T-cell (primary cell): ENCODE measurements at regions not wholly inside any gene's neighbourhood (a gene's known extent, or its start where the extent isn't known, plus 50 kb on each side); places are given as distances from the start of the nearest gene placed in this dataset.
A peak's percentile ranks its signal among the peaks of the same experiment; 100 is the strongest.

Experiments
- ATAC-seq, 4 experiments: fragments of 200-7000 bp in 3 of 4; fragments of 150-1000 bp in 1 of 4; cut with Tn5 transposase; replicated peaks in 1 of 4; 1 replicate in 3 of 4; 2 replicates in 1 of 4; pipeline ENCODE4 v1.10.0; 2021; ENCODE audit warnings: moderate library complexity in 3 of 4, mild to moderate bottlenecking in 2 of 4, moderate number of reproducible peaks in 1 of 4
- CTCF ChIA-PET, 2 donors: fragments of 300-600 bp; sonication (Branson Sonifier 250); formaldehyde crosslinking; loops; one replicate each; lab custom pipeline; 2022; ENCODE audit warnings: antibody characterized with exemption in 2 of 2; lab: Charles Lee
- POLR2A ChIA-PET, 2 donors: fragments of 300-600 bp; sonication (Branson Sonifier 250); formaldehyde crosslinking; loops; one replicate each; lab custom pipeline; 2022; ENCODE audit warnings: antibody characterized with exemption in 2 of 2; lab: Charles Lee
- DNase-seq, 35 experiments: peaks; one replicate each; pipeline versions ENCODE4 v3.0.0 to v3.0.0-alpha.2; 2013 to 2023
- H3K27ac ChIP-seq: one replicate; pipeline ENCODE4 v1.5.1; 2013; ENCODE audit warnings: low read length
- H3K27me3 ChIP-seq, 2 experiments: replicated peaks in 1 of 2; 1 replicate in 1 of 2; 2 replicates in 1 of 2; pipeline versions ENCODE4 v1.6.1 to v1.7.0; 2013; ENCODE audit warnings: low read length in 1 of 2, mixed read lengths in 1 of 2; ENCODE audit not compliant: control insufficient read depth in 2 of 2, insufficient read depth in 2 of 2; ENCODE audit errors: extremely low read depth in 1 of 2
- H3K36me3 ChIP-seq, 2 donors: 1 replicate in 1 of 2; 2 replicates in 1 of 2; pipeline versions ENCODE4 v1.6.1 to v1.7.0; 2013; ENCODE audit warnings: low read length in 1 of 2; ENCODE audit not compliant: control insufficient read depth in 2 of 2, insufficient read depth in 1 of 2; ENCODE audit errors: extremely low read depth in 1 of 2
- H3K4me1 ChIP-seq, 2 experiments: 1 replicate in 1 of 2; 2 replicates in 1 of 2; pipeline versions ENCODE4 v1.6.1 to v1.7.0; 2013; ENCODE audit warnings: low read length in 2 of 2, mixed read lengths in 1 of 2; ENCODE audit not compliant: insufficient read depth in 2 of 2, control insufficient read depth in 1 of 2; ENCODE audit errors: extremely low read depth in 1 of 2
- H3K4me3 ChIP-seq, 2 donors: 1 replicate in 1 of 2; 2 replicates in 1 of 2; pipeline versions ENCODE4 v1.5.1 to v1.7.0; 2013; ENCODE audit warnings: mild to moderate bottlenecking in 2 of 2, low read length in 1 of 2, moderate library complexity in 1 of 2; ENCODE audit not compliant: control insufficient read depth in 1 of 2; ENCODE audit errors: extremely low read depth in 1 of 2
- H3K9me3 ChIP-seq: 2 replicates; pipeline ENCODE4 v1.7.0; 2013
- H3K27ac Mint-ChIP-seq, 2 donors: one replicate each; pipeline ENCODE4 v1.8.0; 2020 to 2021; ENCODE audit warnings: mild to moderate bottlenecking in 2 of 2, mixed read lengths in 2 of 2
- H3K27me3 Mint-ChIP-seq, 2 donors: one replicate each; pipeline ENCODE4 v1.8.0; 2021 to 2022; ENCODE audit warnings: mixed read lengths in 2 of 2
- H3K36me3 Mint-ChIP-seq: one replicate; pipeline ENCODE4 v1.8.0; 2021; ENCODE audit warnings: mixed read lengths
- H3K4me1 Mint-ChIP-seq, 3 donors: one replicate each; pipeline ENCODE4 v1.8.0; 2020 to 2022; ENCODE audit warnings: mixed read lengths in 3 of 3, mild to moderate bottlenecking in 1 of 3
- H3K4me3 Mint-ChIP-seq, 3 donors: one replicate each; pipeline ENCODE4 v1.8.0; 2020 to 2022; ENCODE audit warnings: mild to moderate bottlenecking in 3 of 3, mixed read lengths in 3 of 3, moderate library complexity in 3 of 3
- H3K9me3 Mint-ChIP-seq, 3 donors: one replicate each; pipeline ENCODE4 v1.8.0; 2020 to 2022; ENCODE audit warnings: mixed read lengths in 3 of 3
- WGBS: methylation state at CpG from one replicate; pipeline ENCODE4 v1.1.5; 2013; ENCODE audit warnings: missing lambda C conversion rate; ENCODE audit not compliant: insufficient coverage; 5-methylcytosine and 5-hydroxymethylcytosine counted together

- Mint-ChIP-seq H3K27me3 (no peaks in the 10 kb centered on the region), H3K27ac (no peak overlapping the region), H3K9me3 (no peaks in the 10 kb centered on the region), H3K4me3 (no peak overlapping the region), H3K4me1 (peaks cover 14 to 16% (median 16%) of the 10 kb centered on the region in 3 donors), H3K36me3 (peaks cover 44% of the 10 kb centered on the region)
- WGBS: 100% methylated on average over 3 of the region's 10 CpGs
- H3K4me3 ChIP-seq: no peak overlapping the region
- no peaks in the 10 kb centered on the region for H3K36me3 ChIP-seq
- no peak overlapping the region for H3K27ac ChIP-seq
- peaks cover 0 to 10% of the 10 kb centered on the region in 2 experiments for H3K4me1 ChIP-seq
- H3K27me3 ChIP-seq: no peaks in the 10 kb centered on the region
- CTCF ChIA-PET: no interaction called here
- ATAC-seq: no peak
- H3K9me3 ChIP-seq: no peaks in the 10 kb centered on the region
- POLR2A ChIA-PET: no interaction called here
- no peak for DNase-seq
Measured at GRCh38 chr13:99860745-99861144, 110.8 kb downstream of the ZIC5 start.

GRCh38 chr13:99859178-99860177 is 112.1 kb downstream of the ZIC5 start:
- no peak overlapping the region for H3K4me3 ChIP-seq
- WGBS: 17% methylated on average over 7 of the region's 18 CpGs
- ChIA-PET CTCF (interaction anchor here in 1 of 2 donors (0.6 to 0.7 kb wide), 2 partner anchors 142 to 415 kb away, joined by 3 to 4 read pairs; no protein-coding TSS in a partner anchor), POLR2A (no interaction called here)
- no peaks in the 10 kb centered on the region for H3K9me3 ChIP-seq
- H3K4me1 Mint-ChIP-seq: peaks cover 14 to 16% (median 16%) of the 10 kb centered on the region in 3 donors
- DNase-seq (peak in 22 of 35 experiments; percentile 0 to 41 (median 8)), ATAC-seq (peak in 1 of 4 experiments; percentile 46)
- no peaks in the 10 kb centered on the region for H3K9me3 Mint-ChIP-seq
- peak overlapping the region; percentile 44 to 56 for H3K27ac Mint-ChIP-seq
- H3K36me3 Mint-ChIP-seq: peaks cover 37% of the 10 kb centered on the region
- no peak overlapping the region for H3K4me3 Mint-ChIP-seq
- H3K27me3 Mint-ChIP-seq: no peaks in the 10 kb centered on the region
- H3K4me1 ChIP-seq: peaks cover 0 to 10% of the 10 kb centered on the region in 2 experiments
- no peaks in the 10 kb centered on the region for H3K36me3 ChIP-seq
- no peaks in the 10 kb centered on the region for H3K27me3 ChIP-seq
- no peak overlapping the region for H3K27ac ChIP-seq

GRCh38 chr13:99857738-99858137 is 113.8 kb downstream of the ZIC5 start:
- ChIA-PET POLR2A (interaction anchor here in 1 of 2 donors (0.6 kb wide), 1 partner anchor 40 kb away, joined by 3 read pairs; no protein-coding TSS in a partner anchor), CTCF (no interaction called here)
- no peak overlapping the region for H3K4me3 ChIP-seq
- Mint-ChIP-seq H3K4me3 (no peak overlapping the region), H3K36me3 (peaks cover 28% of the 10 kb centered on the region), H3K9me3 (no peaks in the 10 kb centered on the region), H3K4me1 (peaks cover 14 to 16% (median 16%) of the 10 kb centered on the region in 3 donors), H3K27ac (no peak overlapping the region), H3K27me3 (no peaks in the 10 kb centered on the region)
- no peaks in the 10 kb centered on the region for H3K36me3 ChIP-seq
- DNase-seq: no peak
- no peaks in the 10 kb centered on the region for H3K9me3 ChIP-seq
- peaks cover 0 to 10% of the 10 kb centered on the region in 2 experiments for H3K4me1 ChIP-seq
- no peak for ATAC-seq
- H3K27me3 ChIP-seq: no peaks in the 10 kb centered on the region
- H3K27ac ChIP-seq: no peak overlapping the region

- Mint-ChIP-seq H3K27ac (no peak overlapping the region), H3K4me1 (peaks cover 14 to 16% (median 16%) of the 10 kb centered on the region in 3 donors), H3K27me3 (no peaks in the 10 kb centered on the region), H3K4me3 (no peak overlapping the region), H3K36me3 (peaks cover 23% of the 10 kb centered on the region), H3K9me3 (no peaks in the 10 kb centered on the region)
- Histone ChIP-seq H3K27me3 (no peaks in the 10 kb centered on the region), H3K9me3 (no peaks in the 10 kb centered on the region), H3K4me3 (no peak overlapping the region), H3K4me1 (peaks cover 0 to 10% of the 10 kb centered on the region in 2 experiments), H3K27ac (no peak overlapping the region), H3K36me3 (no peaks in the 10 kb centered on the region)
- ChIA-PET POLR2A (no interaction called here), CTCF (no interaction called here)
- DNase-seq (no peak), ATAC-seq (no peak)
- WGBS: 100% methylated on average over 1 of the region's 9 CpGs
Measured at GRCh38 chr13:99855526-99856420, 115.8 kb downstream of the ZIC5 start.

- peaks cover 0 to 6% of the 10 kb centered on the region in 2 experiments for H3K4me1 ChIP-seq
- no peaks in the 10 kb centered on the region for H3K27me3 ChIP-seq
- Mint-ChIP-seq H3K4me1 (peaks cover 8 to 10% (median 8%) of the 10 kb centered on the region in 3 donors), H3K27me3 (no peaks in the 10 kb centered on the region), H3K4me3 (no peak overlapping the region), H3K9me3 (no peaks in the 10 kb centered on the region), H3K36me3 (peaks cover 20% of the 10 kb centered on the region), H3K27ac (no peak overlapping the region)
- no peak overlapping the region for H3K4me3 ChIP-seq
- ATAC-seq (no peak), DNase-seq (no peak)
- H3K27ac ChIP-seq: no peak overlapping the region
- ChIA-PET CTCF (no interaction called here), POLR2A (no interaction called here)
- no peaks in the 10 kb centered on the region for H3K9me3 ChIP-seq
- H3K36me3 ChIP-seq: no peaks in the 10 kb centered on the region
- WGBS: no CpG with 5 or more reads among the region's 13 CpGs
Measured at GRCh38 chr13:99854366-99854765, 117.2 kb downstream of the ZIC5 start.

GRCh38 chr13:99847318-99847750 is 124.2 kb downstream of the ZIC5 start:
- Histone ChIP-seq H3K27me3 (no peaks in the 10 kb centered on the region), H3K9me3 (no peaks in the 10 kb centered on the region), H3K4me3 (no peak overlapping the region), H3K27ac (no peak overlapping the region), H3K36me3 (no peaks in the 10 kb centered on the region), H3K4me1 (no peaks in the 10 kb centered on the region)
- Mint-ChIP-seq H3K27ac (no peak overlapping the region), H3K4me1 (no peaks in the 10 kb centered on the region), H3K4me3 (no peak overlapping the region), H3K36me3 (peaks cover 16% of the 10 kb centered on the region), H3K27me3 (no peaks in the 10 kb centered on the region), H3K9me3 (no peaks in the 10 kb centered on the region)
- no peak for DNase-seq
- no peak for ATAC-seq
- ChIA-PET CTCF (no interaction called here), POLR2A (no interaction called here)
- 92% methylated on average over 6 of the region's 10 CpGs for WGBS
